ENCODE measurements at regions not wholly inside any gene's neighbourhood (a gene's known extent, or its start where the extent isn't known, plus 50 kb on each side); places are given as distances from the start of the nearest gene placed in this dataset.

DNA sequence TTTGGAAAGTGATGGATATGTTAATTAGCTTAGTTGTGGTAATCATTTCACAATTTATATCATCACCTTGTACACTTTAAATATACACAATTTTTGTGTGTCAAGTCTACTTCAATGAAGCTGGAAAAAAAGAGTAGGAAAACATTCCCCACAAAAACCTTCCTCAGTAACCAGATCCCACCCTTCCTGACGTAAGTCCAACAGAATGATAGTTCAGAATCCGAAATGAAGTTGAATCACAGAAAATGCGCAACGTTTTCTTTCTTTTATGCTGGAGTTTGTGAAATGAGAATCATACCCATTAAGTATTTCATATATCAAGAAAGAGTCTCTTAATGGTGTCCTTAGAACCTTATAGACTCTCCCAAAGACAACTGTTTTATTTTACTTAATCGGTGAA, 292.9 kb downstream of the USP46 start:
- H3K9ac ChIP-seq (ENCODE audit: low read depth, low read length): no peak overlapping the region
- no peaks in the 10 kb centered on the region for H3K27me3 ChIP-seq (ENCODE audit: insufficient read depth, low read length)
- peaks cover 15% of the 10 kb centered on the region; the same call in 1 of the 2 replicates for H3K4me1 ChIP-seq (ENCODE audit: insufficient read depth, low read length)
- no peaks in the 10 kb centered on the region for H3K9me3 ChIP-seq (ENCODE audit: insufficient read depth, low read depth, low read length)
- H3K36me3 ChIP-seq (ENCODE audit: insufficient read depth, low read depth, low read length): no peaks in the 10 kb centered on the region
- no peak overlapping the region for H3K27ac ChIP-seq (ENCODE audit: low read length)
- no peak overlapping the region for H3K4me3 ChIP-seq (ENCODE audit: low read length)

DNA sequence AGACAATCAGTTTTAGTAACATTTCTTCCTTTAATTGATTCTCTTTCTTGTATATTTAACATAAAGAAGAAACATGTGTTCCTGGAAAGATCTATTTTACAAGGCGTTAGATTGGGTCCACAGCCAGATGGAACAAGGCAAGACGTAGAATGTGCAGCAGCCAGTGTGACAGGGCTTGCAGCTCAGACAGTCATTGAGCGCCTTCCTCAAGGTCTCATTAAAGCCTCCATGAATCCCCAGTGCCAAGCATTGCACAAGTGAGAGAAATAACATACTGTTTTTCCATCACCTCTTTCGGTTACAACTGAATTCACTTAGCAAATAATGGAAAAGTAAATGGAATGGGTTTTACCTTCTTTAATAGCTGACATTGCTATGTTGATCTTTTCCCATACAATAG, 292.5 kb downstream of the USP46 start:
- no peaks in the 10 kb centered on the region for H3K27me3 ChIP-seq (ENCODE audit: insufficient read depth, low read length)
- H3K9ac ChIP-seq (ENCODE audit: low read depth, low read length): no peak overlapping the region
- H3K4me1 ChIP-seq (ENCODE audit: insufficient read depth, low read length): peaks cover 15% of the 10 kb centered on the region; the same call in 1 of the 2 replicates

DNA sequence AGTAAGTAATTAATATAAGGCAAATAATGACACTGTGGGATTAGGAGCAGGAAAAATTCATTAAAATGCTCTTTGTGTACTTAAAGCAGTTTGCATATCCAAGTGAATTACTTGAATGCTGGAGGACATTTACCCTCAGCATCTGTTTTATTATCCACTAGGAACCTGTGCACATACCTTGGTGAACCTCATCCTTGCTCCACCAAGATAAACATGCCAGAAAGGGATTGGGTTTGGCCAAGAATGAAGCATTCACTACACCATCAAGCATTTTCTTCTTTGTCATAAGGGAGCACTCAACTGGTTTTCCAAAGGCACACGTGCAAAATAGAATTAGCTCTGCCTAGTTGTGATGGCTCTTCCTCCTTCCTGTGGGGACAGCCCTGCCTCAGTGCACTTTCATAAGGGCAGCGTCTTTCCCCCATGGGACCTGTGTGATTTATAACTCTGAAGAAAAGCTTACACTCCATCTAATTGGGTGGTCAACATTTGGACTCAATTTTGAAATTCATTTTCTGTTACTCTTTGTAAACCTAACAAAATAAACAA, 291.7 kb downstream of the USP46 start:
- no peaks in the 10 kb centered on the region for H3K9me3 ChIP-seq (ENCODE audit: insufficient read depth, low read depth, low read length)
- H3K36me3 ChIP-seq (ENCODE audit: insufficient read depth, low read depth, low read length): no peaks in the 10 kb centered on the region
- no peaks in the 10 kb centered on the region for H3K27me3 ChIP-seq (ENCODE audit: insufficient read depth, low read length)
- H3K9ac ChIP-seq (ENCODE audit: low read depth, low read length): no peak overlapping the region
- peaks cover 15% of the 10 kb centered on the region; the same call in 1 of the 2 replicates for H3K4me1 ChIP-seq (ENCODE audit: insufficient read depth, low read length)
- no peak overlapping the region for H3K27ac ChIP-seq (ENCODE audit: low read length)
- no peak overlapping the region for H3K4me3 ChIP-seq (ENCODE audit: low read length)

More for the DNA sequence above, 292.5 kb downstream of the USP46 start:
- H3K36me3 ChIP-seq (ENCODE audit: insufficient read depth, low read depth, low read length): no peaks in the 10 kb centered on the region
- H3K4me3 ChIP-seq (ENCODE audit: low read length): no peak overlapping the region
- H3K27ac ChIP-seq (ENCODE audit: low read length): no peak overlapping the region
- no peaks in the 10 kb centered on the region for H3K9me3 ChIP-seq (ENCODE audit: insufficient read depth, low read depth, low read length)

DNA sequence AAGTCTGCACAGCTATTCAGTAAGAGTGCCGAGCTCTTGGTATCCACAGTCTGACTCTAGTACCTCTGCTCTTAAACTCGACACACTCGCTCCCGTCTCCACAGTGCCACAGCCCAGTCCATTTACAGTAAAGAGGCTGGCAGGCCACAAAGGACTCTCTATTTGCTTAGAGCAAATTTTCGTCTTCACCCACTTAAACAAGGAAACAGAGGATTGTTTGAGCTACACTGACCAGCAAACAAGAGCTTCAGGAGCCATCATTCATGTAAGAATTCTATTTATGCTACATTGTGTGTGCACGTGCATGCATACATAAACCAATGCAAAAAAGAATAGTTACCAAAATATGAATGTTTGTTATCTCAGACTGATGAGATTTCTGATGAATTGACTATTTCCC, 290.2 kb downstream of the USP46 start:
- peaks cover 15% of the 10 kb centered on the region; the same call in 1 of the 2 replicates for H3K4me1 ChIP-seq (ENCODE audit: insufficient read depth, low read length)
- no peaks in the 10 kb centered on the region for H3K36me3 ChIP-seq (ENCODE audit: insufficient read depth, low read depth, low read length)
- no peak overlapping the region for H3K9ac ChIP-seq (ENCODE audit: low read depth, low read length)
- H3K4me3 ChIP-seq (ENCODE audit: low read length): no peak overlapping the region
- H3K27me3 ChIP-seq (ENCODE audit: insufficient read depth, low read length): no peaks in the 10 kb centered on the region
- H3K27ac ChIP-seq (ENCODE audit: low read length): no peak overlapping the region
- H3K9me3 ChIP-seq (ENCODE audit: insufficient read depth, low read depth, low read length): no peaks in the 10 kb centered on the region

DNA sequence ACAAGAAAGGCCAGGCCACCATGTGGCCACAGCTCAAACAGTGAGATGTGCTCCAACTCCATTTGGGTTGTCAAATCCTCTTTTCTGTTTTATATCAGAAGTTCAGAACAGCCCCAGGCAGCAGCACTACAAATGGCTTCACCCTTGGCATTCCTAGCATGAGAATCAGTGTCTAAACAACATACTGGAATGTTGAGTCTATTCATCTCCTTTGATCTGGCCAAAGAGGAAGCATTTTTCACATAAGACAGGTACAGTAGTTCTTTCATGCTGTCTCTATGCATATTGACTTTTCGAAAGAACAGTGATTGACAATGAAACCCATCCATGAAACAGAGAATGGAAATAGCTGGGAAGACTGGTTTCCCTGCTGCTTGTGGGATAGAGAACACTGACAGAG, 289.5 kb downstream of the USP46 start:
- no peak overlapping the region for H3K4me3 ChIP-seq (ENCODE audit: low read length)
- H3K9ac ChIP-seq (ENCODE audit: low read depth, low read length): no peak overlapping the region
- H3K27me3 ChIP-seq (ENCODE audit: insufficient read depth, low read length): no peaks in the 10 kb centered on the region
- no peaks in the 10 kb centered on the region for H3K36me3 ChIP-seq (ENCODE audit: insufficient read depth, low read depth, low read length)
- peaks cover 15% of the 10 kb centered on the region; the same call in 1 of the 2 replicates for H3K4me1 ChIP-seq (ENCODE audit: insufficient read depth, low read length)
- H3K9me3 ChIP-seq (ENCODE audit: insufficient read depth, low read depth, low read length): no peaks in the 10 kb centered on the region
- no peak overlapping the region for H3K27ac ChIP-seq (ENCODE audit: low read length)

DNA sequence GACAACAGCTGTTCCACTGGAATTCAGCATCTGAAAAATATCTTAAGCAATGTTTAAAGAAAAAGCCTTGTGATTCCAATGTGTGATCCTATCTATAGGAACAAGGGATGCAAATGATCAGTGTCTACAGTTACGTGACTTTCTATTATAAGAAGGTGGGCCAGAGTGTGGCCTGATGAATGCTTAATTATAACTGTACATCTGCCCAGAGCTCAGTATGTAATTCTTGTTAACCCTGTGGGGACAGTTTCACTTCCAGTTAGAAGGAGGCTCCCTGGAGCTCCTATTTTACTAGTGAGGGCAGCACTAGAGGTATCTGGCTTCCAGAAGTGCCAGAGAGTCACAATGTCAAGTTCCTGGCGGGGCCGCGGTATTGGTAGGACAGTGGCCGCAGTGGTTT, 288.5 kb downstream of the USP46 start:
- H3K4me1 ChIP-seq (ENCODE audit: insufficient read depth, low read length): peaks cover 15% of the 10 kb centered on the region; the same call in 1 of the 2 replicates
- no peak overlapping the region for H3K9ac ChIP-seq (ENCODE audit: low read depth, low read length)
- no peaks in the 10 kb centered on the region for H3K9me3 ChIP-seq (ENCODE audit: insufficient read depth, low read depth, low read length)
- no peak overlapping the region for H3K4me3 ChIP-seq (ENCODE audit: low read length)
- H3K36me3 ChIP-seq (ENCODE audit: insufficient read depth, low read depth, low read length): no peaks in the 10 kb centered on the region
- no peaks in the 10 kb centered on the region for H3K27me3 ChIP-seq (ENCODE audit: insufficient read depth, low read length)
- H3K27ac ChIP-seq (ENCODE audit: low read length): no peak overlapping the region

DNA sequence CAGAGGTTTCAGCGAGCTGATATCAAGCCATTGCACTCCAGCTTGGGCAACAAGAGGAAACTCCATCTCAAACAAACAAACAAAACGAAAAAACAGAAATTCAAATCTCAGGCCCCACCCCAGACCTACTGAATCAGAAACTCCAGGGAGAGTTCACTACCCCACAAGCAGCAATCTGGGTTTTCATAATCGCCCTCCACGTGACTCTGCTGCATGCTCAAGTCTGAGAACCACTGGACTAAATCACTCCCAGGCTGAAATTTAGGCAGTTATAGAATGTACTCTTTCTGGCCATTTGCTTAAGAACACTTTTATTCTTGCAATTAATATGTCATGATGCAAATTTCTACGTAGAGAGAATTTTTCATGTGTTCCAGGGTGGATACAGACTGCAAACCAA, 287.3 kb downstream of the USP46 start:
- H3K9me3 ChIP-seq (ENCODE audit: insufficient read depth, low read depth, low read length): no peaks in the 10 kb centered on the region
- H3K36me3 ChIP-seq (ENCODE audit: insufficient read depth, low read depth, low read length): no peaks in the 10 kb centered on the region
- H3K9ac ChIP-seq (ENCODE audit: low read depth, low read length): no peak overlapping the region
- no peaks in the 10 kb centered on the region for H3K27me3 ChIP-seq (ENCODE audit: insufficient read depth, low read length)
- no peak overlapping the region for H3K27ac ChIP-seq (ENCODE audit: low read length)
- peaks cover 15% of the 10 kb centered on the region; the same call in 1 of the 2 replicates for H3K4me1 ChIP-seq (ENCODE audit: insufficient read depth, low read length)
- H3K4me3 ChIP-seq (ENCODE audit: low read length): no peak overlapping the region

DNA sequence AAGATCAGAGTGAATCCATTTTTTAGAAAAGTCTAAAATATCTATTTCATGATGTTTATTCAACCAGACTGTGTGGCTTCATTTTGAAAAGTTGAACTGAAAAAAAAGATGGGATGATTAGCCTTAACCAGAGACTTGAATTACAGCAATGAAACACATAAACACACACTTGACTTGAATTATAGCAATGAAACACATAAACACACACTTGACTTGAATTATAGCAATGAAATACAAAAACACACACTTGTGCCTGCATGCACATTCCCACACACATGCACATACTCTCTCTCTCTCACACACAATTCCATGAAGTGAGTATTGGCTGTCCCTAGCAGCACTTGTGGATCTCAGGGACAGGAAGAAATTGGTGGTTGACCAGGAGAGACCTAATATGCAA, 286.8 kb downstream of the USP46 start:
- no peak overlapping the region for H3K27ac ChIP-seq (ENCODE audit: low read length)
- no peak overlapping the region for H3K4me3 ChIP-seq (ENCODE audit: low read length)
- H3K9ac ChIP-seq (ENCODE audit: low read depth, low read length): no peak overlapping the region
- H3K27me3 ChIP-seq (ENCODE audit: insufficient read depth, low read length): no peaks in the 10 kb centered on the region
- no peaks in the 10 kb centered on the region for H3K36me3 ChIP-seq (ENCODE audit: insufficient read depth, low read depth, low read length)
- no peaks in the 10 kb centered on the region for H3K9me3 ChIP-seq (ENCODE audit: insufficient read depth, low read depth, low read length)
- peaks cover 16% of the 10 kb centered on the region; the same call in 1 of the 2 replicates for H3K4me1 ChIP-seq (ENCODE audit: insufficient read depth, low read length)

DNA sequence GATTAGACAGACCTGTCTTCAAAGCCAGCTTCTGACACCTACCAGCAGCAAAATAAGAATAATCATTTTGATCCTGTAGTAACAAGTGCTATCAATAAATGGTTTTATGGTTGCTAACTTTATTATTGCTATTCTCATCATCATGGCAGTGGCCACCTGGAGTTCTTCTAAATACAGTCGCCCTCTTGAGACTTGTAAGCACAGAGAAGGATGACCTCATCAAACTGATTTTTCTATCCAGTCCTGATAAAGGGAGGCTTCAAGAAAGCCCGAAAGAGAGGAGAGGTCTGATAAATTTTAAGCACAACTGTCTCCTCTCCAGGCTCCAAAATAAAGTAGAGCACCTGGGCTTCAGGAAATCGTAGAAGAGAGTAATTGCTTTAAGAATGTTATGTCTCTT, 286.4 kb downstream of the USP46 start:
- Histone ChIP-seq H3K27ac (ENCODE audit: low read length) (no peak overlapping the region), H3K9me3 (ENCODE audit: insufficient read depth, low read depth, low read length) (no peaks in the 10 kb centered on the region), H3K9ac (ENCODE audit: low read depth, low read length) (no peak overlapping the region), H3K4me1 (ENCODE audit: insufficient read depth, low read length) (peaks cover 18% of the 10 kb centered on the region; the same call in 1 of the 2 replicates), H3K36me3 (ENCODE audit: insufficient read depth, low read depth, low read length) (no peaks in the 10 kb centered on the region), H3K27me3 (ENCODE audit: insufficient read depth, low read length) (no peaks in the 10 kb centered on the region), H3K4me3 (ENCODE audit: low read length) (no peak overlapping the region)

DNA sequence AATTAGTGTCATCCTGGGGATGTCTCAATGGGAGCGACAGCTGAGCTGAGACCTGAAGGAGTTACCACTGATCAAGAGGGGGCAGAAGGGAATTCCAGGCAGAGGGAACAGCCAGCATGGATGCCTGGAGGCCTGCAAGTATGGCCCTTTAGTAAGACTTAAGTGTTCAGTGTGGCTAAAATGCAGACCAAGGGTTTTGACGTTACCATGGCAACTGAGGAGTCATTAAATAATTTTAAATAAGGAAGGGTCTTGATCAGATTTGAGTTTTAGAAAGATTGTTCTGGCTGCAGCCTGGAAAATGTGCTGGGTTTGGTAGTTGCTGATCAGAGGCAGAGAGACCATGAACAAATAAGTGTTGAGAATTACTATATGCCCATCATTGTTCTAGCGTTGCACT, 285.5 kb downstream of the USP46 start:
- no peaks in the 10 kb centered on the region for H3K36me3 ChIP-seq (ENCODE audit: insufficient read depth, low read depth, low read length)
- no peak overlapping the region for H3K9ac ChIP-seq (ENCODE audit: low read depth, low read length)
- no peak overlapping the region for H3K4me3 ChIP-seq (ENCODE audit: low read length)
- no peak overlapping the region for H3K27ac ChIP-seq (ENCODE audit: low read length)
- no peaks in the 10 kb centered on the region for H3K9me3 ChIP-seq (ENCODE audit: insufficient read depth, low read depth, low read length)
- peaks cover 18% of the 10 kb centered on the region; the same call in 1 of the 2 replicates for H3K4me1 ChIP-seq (ENCODE audit: insufficient read depth, low read length)
- H3K27me3 ChIP-seq (ENCODE audit: insufficient read depth, low read length): no peaks in the 10 kb centered on the region

DNA sequence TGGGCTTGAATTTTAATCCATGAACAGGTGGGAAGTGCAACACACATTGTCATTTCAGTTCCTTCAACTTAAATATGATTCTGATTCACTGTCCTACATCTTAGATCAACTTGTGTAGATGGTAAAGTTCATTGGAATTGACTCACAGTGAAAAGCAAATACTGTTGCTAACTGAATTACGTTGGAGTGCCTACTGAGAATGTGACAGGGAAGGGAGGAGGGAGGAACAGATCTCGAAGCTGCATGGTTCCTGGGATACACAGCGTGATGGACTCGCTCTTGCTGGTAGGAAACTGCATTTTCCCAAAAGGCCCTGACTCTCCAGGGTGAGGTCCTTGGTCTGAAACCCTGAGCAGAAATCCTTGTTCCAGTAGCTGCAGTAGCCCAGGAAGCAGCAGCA, 284.2 kb downstream of the USP46 start:
- Histone ChIP-seq H3K27ac (ENCODE audit: low read length) (no peak overlapping the region), H3K9me3 (ENCODE audit: insufficient read depth, low read depth, low read length) (no peaks in the 10 kb centered on the region), H3K9ac (ENCODE audit: low read depth, low read length) (no peak overlapping the region), H3K36me3 (ENCODE audit: insufficient read depth, low read depth, low read length) (no peaks in the 10 kb centered on the region), H3K27me3 (ENCODE audit: insufficient read depth, low read length) (no peaks in the 10 kb centered on the region), H3K4me3 (ENCODE audit: low read length) (no peak overlapping the region), H3K4me1 (ENCODE audit: insufficient read depth, low read length) (peaks cover 13% of the 10 kb centered on the region; the same call in 1 of the 2 replicates)

DNA sequence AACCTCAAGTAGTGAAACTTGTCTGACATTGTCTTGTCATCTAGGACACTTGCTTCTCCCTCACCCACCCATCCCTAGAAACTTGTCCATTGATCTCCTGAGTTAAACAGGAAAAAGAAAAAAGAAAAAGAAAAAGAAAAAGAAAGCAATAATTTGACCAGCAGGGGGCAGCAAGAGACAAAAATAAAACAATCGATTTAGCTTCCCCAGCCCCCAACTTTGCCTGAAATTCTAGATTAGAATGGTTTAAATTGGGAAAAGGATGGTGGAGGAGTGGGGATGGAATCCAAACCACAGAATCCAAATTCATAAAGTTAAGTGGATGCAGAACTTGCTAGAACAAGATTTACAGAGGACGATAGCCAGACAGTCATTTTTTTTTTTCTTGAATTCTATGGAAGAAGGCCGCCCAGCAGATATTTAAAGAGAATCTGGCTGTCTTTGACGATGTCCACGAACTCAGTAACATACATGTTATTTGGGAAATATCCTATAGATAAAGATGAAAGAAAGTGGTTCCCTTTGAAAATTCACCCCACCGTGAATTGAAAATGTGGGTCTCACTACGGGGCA, 282.9 kb downstream of the USP46 start:
- H3K4me1 ChIP-seq (ENCODE audit: insufficient read depth, low read length): peaks cover 3% of the 10 kb centered on the region; the same call in 1 of the 2 replicates
- no peak overlapping the region for H3K27ac ChIP-seq (ENCODE audit: low read length)
- H3K9ac ChIP-seq (ENCODE audit: low read depth, low read length): no peak overlapping the region
- no peaks in the 10 kb centered on the region for H3K27me3 ChIP-seq (ENCODE audit: insufficient read depth, low read length)
- no peaks in the 10 kb centered on the region for H3K36me3 ChIP-seq (ENCODE audit: insufficient read depth, low read depth, low read length)
- H3K9me3 ChIP-seq (ENCODE audit: insufficient read depth, low read depth, low read length): no peaks in the 10 kb centered on the region
- no peak overlapping the region for H3K4me3 ChIP-seq (ENCODE audit: low read length)
